Endothelial cell of umbilical vein (primary cell): ENCODE measurements at regions not wholly inside any gene's neighbourhood (a gene's known extent, or its start where the extent isn't known, plus 50 kb on each side); places are given as distances from the start of the nearest gene placed in this dataset.
"Not testable (repeated sequence)": the region's sequence is repeated elsewhere in the genome, so short reads cannot be mapped to it uniquely, and the experiment has no call there.

Experiments used
- POLR2A ChIP-seq: IDR thresholded peaks from 2 replicates; pipeline ENCODE4 v1.6.1; 2012; ENCODE audit warnings: low read depth, mild to moderate bottlenecking, control low read depth, low read length
- TF ChIP-seq, protein P1 (sequence below), 2 donors: IDR thresholded peaks; 1 replicate in 1 of 2; 2 replicates in 1 of 2; pipeline ENCODE4 v1.5.1; 2011; ENCODE audit warnings: low read length in 2 of 2, mild to moderate bottlenecking in 2 of 2, moderate library complexity in 2 of 2, control low read depth in 1 of 2, inconsistent platforms in 1 of 2, low read depth in 1 of 2; ENCODE audit not compliant: insufficient read depth in 1 of 2; ENCODE audit errors: extremely low read depth in 1 of 2

DNA sequence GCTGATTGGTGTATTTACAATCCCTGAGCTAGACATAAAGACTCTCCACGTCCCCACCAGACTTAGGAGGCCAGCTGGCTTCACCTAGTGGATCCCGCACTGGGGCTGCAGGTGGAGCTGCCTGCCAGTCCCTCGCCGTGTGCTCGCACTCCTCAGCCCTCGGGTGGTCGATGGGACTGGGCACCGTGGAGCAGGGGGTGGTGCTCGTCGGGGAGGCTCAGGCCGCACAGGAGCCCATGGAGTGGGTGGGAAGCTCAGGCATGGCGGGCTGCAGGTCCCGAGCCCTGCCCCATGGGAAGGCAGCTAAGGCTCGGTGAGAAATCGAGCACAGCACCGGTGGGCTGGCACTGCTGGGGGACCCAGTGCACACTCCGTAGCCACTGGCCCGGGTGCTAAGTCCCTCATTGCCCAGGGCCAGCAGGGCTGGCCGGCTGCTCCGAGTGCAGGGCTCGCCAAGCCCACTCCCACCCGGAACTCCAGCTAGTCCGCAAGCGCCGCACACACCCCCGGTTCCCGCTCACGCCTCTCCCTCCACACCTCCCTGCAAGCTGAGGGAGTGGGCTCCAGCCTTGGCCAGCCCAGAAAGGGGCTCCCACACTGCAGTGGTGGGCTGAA lies 1441.2 kb upstream of the ACVR2A start:
- TF ChIP-seq, protein P1, sequence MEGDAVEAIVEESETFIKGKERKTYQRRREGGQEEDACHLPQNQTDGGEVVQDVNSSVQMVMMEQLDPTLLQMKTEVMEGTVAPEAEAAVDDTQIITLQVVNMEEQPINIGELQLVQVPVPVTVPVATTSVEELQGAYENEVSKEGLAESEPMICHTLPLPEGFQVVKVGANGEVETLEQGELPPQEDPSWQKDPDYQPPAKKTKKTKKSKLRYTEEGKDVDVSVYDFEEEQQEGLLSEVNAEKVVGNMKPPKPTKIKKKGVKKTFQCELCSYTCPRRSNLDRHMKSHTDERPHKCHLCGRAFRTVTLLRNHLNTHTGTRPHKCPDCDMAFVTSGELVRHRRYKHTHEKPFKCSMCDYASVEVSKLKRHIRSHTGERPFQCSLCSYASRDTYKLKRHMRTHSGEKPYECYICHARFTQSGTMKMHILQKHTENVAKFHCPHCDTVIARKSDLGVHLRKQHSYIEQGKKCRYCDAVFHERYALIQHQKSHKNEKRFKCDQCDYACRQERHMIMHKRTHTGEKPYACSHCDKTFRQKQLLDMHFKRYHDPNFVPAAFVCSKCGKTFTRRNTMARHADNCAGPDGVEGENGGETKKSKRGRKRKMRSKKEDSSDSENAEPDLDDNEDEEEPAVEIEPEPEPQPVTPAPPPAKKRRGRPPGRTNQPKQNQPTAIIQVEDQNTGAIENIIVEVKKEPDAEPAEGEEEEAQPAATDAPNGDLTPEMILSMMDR (IDR thresholded peaks at IDR 0.05; ENCODE audit: extremely low read depth in 1 of 2, insufficient read depth in 1 of 2, low read depth in 1 of 2, low read length in 2 of 2) = not testable (repeated sequence)
- not testable (repeated sequence) for TF ChIP-seq POLR2A
